Ishikawa (cell line): ENCODE measurements at regions not wholly inside any gene's neighbourhood (a gene's known extent, or its start where the extent isn't known, plus 50 kb on each side); places are given as distances from the start of the nearest gene placed in this dataset.

Experiments used
- EP300 ChIP-seq: IDR thresholded peaks from 2 replicates; pipeline ENCODE4 v1.6.1; 2012; ENCODE audit warnings: borderline replicate concordance
- FOXM1 ChIP-seq: IDR thresholded peaks from 2 replicates; pipeline ENCODE4 v1.6.1; 2012; ENCODE audit warnings: low read depth, borderline replicate concordance
- NFIC ChIP-seq: IDR thresholded peaks from 2 replicates; pipeline ENCODE4 v1.6.1; 2012
- RAD21 ChIP-seq: IDR thresholded peaks from 2 replicates; pipeline ENCODE4 v1.6.1; 2012; ENCODE audit warnings: low read depth
- TAF1 ChIP-seq: IDR thresholded peaks from 2 replicates; pipeline ENCODE4 v1.6.1; 2012; ENCODE audit warnings: low read depth, mild to moderate bottlenecking
- TCF12 ChIP-seq: IDR thresholded peaks from 2 replicates; pipeline ENCODE4 v1.6.1; 2012; ENCODE audit warnings: low read depth
- YY1 ChIP-seq: IDR thresholded peaks from 2 replicates; pipeline ENCODE4 v1.6.1; 2012; ENCODE audit warnings: low read depth
- ZBTB7A ChIP-seq: IDR thresholded peaks from 2 replicates; pipeline ENCODE4 v1.6.1; 2012; ENCODE audit warnings: low read depth
- TF ChIP-seq, protein P1 (sequence below): IDR thresholded peaks from 2 replicates; pipeline ENCODE4 v1.6.1; 2012

DNA sequence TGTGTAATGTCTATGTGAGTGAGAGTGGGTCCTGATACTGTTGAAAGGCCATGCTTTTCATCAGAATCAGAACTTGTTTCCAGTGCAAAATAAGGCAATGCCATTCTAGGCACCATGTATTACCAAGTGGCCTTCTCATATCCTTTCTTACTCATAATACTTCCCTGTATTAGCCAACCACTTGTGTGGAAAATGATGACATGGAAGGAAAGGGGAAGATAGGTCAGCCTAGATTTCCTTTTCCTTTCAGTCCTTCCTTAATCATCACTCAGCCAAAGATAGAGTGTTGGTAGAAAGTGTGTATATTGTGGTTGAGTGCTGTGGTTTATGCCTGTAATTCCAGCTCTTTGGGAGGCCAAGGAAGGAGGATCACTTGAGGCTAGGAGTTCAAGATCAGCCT lies 158.6 kb upstream of the PREP start:
- TF ChIP-seq YY1 (no peak), NFIC (no peak), TAF1 (no peak), RAD21 (no peak), ZBTB7A (no peak), EP300 (no peak), TCF12 (no peak), FOXM1 (no peak)
- TF ChIP-seq, protein P1, sequence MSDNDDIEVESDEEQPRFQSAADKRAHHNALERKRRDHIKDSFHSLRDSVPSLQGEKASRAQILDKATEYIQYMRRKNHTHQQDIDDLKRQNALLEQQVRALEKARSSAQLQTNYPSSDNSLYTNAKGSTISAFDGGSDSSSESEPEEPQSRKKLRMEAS = no peak
